Thyroid gland (tissue), 4 donors: ENCODE measurements at regions not wholly inside any gene's neighbourhood (a gene's known extent, or its start where the extent isn't known, plus 50 kb on each side); places are given as distances from the start of the nearest gene placed in this dataset.
"Not testable (repeated sequence)": the region's sequence is repeated elsewhere in the genome, so short reads cannot be mapped to it uniquely, and the experiment has no call there.

Experiments
- DNase-seq, 2 donors: peaks; one replicate each; pipeline ENCODE4 v3.0.0-alpha.2; 2019
- H3K27ac ChIP-seq, 3 donors: fragments of 200-600 bp; sonication (generic); 1 replicate in 2 of 3; 2 replicates in 1 of 3; pipeline ENCODE4 v1.5.1; 2016 to 2019; ENCODE audit warnings: mild to moderate bottlenecking in 1 of 3, moderate library complexity in 1 of 3
- H3K27me3 ChIP-seq: fragments of 200-600 bp; sonication (generic); one replicate; pipeline ENCODE4 v1.5.1; 2019
- H3K36me3 ChIP-seq, 2 donors: fragments of 200-600 bp; sonication (generic); one replicate each; pipeline ENCODE4 v1.5.1; 2016 to 2019
- H3K4me1 ChIP-seq, 2 donors: fragments of 200-600 bp; sonication (generic); one replicate each; pipeline ENCODE4 v1.5.1; 2017 to 2019
- H3K4me3 ChIP-seq, 3 donors: fragments of 200-600 bp; sonication (generic); replicated peaks in 1 of 3; 1 replicate in 2 of 3; 2 replicates in 1 of 3; pipeline ENCODE4 v1.5.1; 2016; ENCODE audit warnings: mild to moderate bottlenecking in 1 of 3
- H3K9me3 ChIP-seq: fragments of 200-600 bp; sonication (generic); one replicate; pipeline ENCODE4 v1.5.1; 2017
- WGBS, 2 donors: methylation state at CpG; one replicate each; pipeline ENCODE4 v1.1.5; 2017; 5-methylcytosine and 5-hydroxymethylcytosine counted together
- intact Hi-C: fragments of 100-400 bp; cut with DNase I; formaldehyde crosslinking; loops from one replicate; pipeline ENCODE4 v1.15.1; 2023
- TF ChIP-seq, protein P1 (sequence below), 6 experiments: fragments of 200-600 bp in 3 of 6; fragments of 450-650 bp in 3 of 6; sonication (generic) in 3 of 6; IDR thresholded peaks; one replicate each; pipeline ENCODE4 v1.5.1; 2016 to 2019; ENCODE audit warnings: antibody characterized with exemption in 6 of 6, mild to moderate bottlenecking in 2 of 6, inconsistent platforms in 1 of 6, moderate library complexity in 1 of 6

DNA sequence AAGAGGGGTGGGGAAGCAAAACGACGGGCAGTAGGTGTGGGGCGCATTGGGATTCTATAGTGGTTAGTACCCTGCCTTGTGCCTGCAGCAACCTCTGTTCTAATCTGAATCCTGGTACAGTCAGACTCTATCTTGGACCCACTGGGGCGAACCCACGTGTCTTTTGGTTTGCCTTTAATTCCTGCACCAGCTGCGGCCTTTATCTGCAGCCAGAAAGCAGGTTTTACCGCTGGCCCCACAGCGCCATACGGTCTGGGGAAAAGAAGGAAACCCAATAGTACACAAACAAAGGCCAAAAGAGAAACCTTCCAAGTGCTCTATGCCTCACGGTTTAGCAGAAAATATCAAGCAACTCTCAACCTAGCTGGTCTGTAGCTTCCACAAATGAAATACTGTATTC is 118.2 kb downstream of the PPIAL4A start:
- H3K4me3 ChIP-seq, H3K4me1 ChIP-seq, H3K9me3 ChIP-seq, intact Hi-C loops, DNase-seq, H3K27ac ChIP-seq, H3K27me3 ChIP-seq, H3K36me3 ChIP-seq: not testable (repeated sequence)
- 42 to 47% methylated on average over 7 of the region's 10 CpGs for WGBS, 2 donors

DNA sequence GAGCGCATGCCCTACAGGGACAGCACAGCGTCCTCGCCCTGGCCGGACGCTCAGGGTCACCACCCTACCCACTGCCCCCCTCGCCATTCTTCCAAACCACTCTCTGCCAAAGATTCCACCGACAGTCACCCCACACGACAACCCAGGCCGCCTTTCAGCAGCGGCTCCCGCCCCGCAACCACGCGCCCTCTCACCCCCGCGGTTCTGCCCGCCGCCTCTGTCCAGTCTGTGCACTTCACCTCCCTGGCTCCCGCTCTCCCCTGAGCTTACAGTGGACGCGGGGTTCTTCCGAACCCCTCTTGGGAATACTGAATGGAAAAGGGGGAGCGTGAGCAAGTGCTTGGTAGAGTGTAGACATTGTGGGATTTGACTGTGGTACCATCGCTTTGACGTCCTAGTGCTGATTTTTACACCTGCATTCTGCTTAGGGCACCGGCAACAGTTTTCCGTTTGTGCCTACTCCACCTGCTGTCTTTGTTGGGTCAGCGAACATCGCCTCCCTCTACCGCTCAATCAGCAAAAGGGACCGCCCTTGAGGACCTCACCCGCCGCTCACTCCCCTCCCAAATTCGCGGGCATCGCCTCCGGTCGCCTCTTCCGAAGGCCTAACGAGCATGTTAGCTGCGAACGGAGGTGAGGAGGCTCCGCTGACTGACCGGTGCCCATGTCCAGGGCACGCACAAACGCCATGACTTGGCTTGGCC is 119.1 kb downstream of the PPIAL4A start:
- H3K9me3 ChIP-seq, H3K4me1 ChIP-seq, H3K4me3 ChIP-seq, H3K27ac ChIP-seq, H3K27me3 ChIP-seq, H3K36me3 ChIP-seq, intact Hi-C loops: not testable (repeated sequence)
- TF ChIP-seq, protein P1, sequence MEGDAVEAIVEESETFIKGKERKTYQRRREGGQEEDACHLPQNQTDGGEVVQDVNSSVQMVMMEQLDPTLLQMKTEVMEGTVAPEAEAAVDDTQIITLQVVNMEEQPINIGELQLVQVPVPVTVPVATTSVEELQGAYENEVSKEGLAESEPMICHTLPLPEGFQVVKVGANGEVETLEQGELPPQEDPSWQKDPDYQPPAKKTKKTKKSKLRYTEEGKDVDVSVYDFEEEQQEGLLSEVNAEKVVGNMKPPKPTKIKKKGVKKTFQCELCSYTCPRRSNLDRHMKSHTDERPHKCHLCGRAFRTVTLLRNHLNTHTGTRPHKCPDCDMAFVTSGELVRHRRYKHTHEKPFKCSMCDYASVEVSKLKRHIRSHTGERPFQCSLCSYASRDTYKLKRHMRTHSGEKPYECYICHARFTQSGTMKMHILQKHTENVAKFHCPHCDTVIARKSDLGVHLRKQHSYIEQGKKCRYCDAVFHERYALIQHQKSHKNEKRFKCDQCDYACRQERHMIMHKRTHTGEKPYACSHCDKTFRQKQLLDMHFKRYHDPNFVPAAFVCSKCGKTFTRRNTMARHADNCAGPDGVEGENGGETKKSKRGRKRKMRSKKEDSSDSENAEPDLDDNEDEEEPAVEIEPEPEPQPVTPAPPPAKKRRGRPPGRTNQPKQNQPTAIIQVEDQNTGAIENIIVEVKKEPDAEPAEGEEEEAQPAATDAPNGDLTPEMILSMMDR (IDR thresholded peaks at IDR 0.05) = peak in 1 of 6 experiments; percentile 5
- peak; percentile 6 to 8 for DNase-seq
- WGBS, 2 donors = 28% methylated on average over 28 of the region's 46 CpGs; no CpG with 5 or more reads in 1 of the 2 donors

DNA sequence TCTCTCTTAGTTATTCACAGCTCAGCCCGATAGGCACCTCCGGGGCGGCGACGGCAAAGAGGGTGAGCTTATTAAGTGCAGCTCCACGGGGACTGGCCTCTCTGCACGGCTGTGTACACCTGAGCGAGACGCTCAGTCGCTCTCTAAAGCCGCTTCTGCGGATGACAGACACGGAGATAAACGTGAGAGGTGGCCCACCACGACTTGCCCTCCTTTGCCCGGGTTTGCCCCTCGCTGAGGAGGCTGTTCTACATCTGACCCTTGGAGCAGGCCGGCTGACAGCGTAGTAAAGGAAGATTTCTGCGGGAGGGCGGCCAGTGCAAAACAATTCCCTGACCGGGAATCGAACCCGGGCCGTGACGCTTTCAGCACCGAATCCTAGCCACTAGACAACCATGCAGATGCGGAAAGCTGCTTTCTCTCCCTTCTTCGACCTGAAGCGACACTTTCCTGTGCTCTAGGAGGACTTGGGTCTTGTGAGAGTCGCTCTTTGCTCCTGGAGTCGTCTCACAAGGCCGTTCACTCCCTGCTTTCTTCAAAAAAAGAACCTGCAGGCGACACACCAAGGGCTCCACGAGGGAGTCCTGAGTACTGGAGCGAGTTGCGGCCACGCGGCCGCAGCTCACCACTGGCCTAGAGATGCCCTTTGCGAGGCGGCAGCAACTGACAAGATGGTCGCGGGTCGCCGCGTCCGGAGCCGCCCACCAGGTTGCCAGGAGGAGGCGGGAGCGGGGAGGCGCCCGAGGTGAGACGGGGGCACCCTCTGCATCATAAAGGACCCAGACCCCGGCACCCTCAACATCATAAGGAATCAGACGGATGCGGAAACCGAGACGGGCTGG is 119.9 kb downstream of the PPIAL4A start:
- intact Hi-C loops, H3K27ac ChIP-seq, H3K27me3 ChIP-seq, H3K4me3 ChIP-seq, H3K36me3 ChIP-seq, H3K9me3 ChIP-seq, H3K4me1 ChIP-seq: not testable (repeated sequence)
- 5 to 20% methylated on average over 2 to 16 of the region's 59 CpGs for WGBS, 2 donors
- peak in 1 of 2 donors; percentile 21 for DNase-seq

DNA sequence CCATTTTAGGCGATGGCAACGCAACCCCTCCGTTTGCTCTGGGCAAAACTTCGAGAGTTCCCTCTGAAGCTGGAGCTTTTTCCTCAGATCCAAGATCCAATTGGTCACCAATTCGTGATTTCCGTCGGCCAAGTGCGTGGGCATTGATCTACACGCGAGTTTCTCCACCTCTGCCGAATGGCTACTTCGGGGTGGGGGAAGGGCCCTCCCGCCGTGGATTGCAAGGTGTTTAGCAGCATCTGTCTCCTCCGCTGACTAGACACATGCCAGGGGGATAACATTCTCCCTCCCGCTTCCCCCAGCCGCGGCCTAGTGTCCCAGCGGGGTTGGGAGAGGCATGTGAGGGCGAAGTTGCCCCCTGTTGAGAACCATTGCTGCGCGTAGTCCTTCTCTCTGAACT is 120.6 kb downstream of the PPIAL4A start:
- H3K4me1 ChIP-seq, H3K9me3 ChIP-seq, DNase-seq, H3K36me3 ChIP-seq, H3K27ac ChIP-seq, H3K4me3 ChIP-seq, H3K27me3 ChIP-seq, intact Hi-C loops: not testable (repeated sequence)
- no CpG with 5 or more reads among the region's 22 CpGs for WGBS, 2 donors

DNA sequence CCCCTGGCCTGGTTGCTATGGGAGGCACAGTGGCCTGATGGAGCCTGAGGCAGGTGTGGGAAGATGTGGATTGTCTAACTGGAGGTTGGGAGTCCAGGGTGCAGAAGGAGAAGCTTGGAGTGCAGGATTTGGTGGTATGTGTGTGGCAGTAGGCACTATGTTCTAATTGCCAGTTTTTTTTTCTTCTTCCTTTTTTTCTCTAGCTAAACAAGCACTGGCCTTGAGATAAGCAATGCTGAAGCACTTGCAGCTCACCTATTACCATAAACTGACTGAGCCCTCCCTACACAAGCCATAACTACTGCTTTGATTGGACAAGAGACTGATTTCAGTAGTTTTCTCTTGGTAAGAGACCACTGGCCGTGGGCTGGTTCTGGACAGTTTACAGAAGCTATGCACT is 123.6 kb downstream of the PPIAL4A start:
- H3K36me3 ChIP-seq, H3K27me3 ChIP-seq, H3K4me3 ChIP-seq, H3K4me1 ChIP-seq, H3K9me3 ChIP-seq, H3K27ac ChIP-seq, intact Hi-C loops: not testable (repeated sequence)
- peak in 1 of 2 donors; percentile 18 for DNase-seq
- 36 to 88% methylated on average over 1 of the region's 1 CpG for WGBS, 2 donors

DNA sequence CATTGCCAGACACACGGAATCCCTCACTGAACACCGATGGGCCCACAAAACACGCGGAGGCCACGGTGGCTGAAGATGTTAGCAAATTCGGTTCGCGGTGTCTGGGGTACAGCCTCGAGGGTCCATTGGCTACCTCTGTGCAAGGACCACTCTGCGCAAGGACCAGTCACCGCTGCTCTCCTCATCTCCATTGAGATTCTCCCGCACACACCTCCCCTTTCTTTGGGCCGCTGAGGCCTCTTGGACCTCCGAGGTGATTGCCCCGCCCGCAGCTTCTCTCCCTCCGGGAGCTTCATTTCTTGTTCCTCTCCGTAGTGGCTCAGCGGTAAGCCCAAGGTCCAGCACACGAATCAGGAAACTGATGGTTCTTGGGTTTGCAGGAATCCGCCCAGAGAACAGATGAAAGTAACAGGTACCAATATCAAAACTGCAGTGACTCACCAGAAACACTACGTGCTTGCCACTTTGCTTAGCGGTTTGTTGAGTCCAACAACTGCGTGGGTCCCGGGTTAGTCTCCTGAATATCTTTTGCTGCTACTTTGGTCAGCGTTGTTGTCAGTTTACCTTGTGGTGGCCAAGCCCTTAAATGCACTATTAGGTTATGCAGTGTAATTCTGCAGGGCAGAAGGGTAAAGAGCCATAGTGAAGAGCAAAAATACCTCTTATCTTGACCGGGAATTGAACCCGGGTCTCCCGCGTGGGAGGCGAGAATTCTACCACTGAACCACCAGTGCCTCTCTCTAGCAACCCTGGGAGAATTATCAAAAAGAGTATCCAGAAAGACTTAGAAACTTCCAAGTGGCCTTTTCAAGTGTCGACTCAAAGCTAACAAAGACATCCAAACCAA is 126.8 kb downstream of the PPIAL4A start:
- intact Hi-C loops, H3K9me3 ChIP-seq, H3K27ac ChIP-seq, H3K4me1 ChIP-seq, H3K27me3 ChIP-seq, H3K36me3 ChIP-seq, H3K4me3 ChIP-seq: not testable (repeated sequence)
- DNase-seq = peak; percentile 47 to 51
- 25 to 35% methylated on average over 13 to 18 of the region's 32 CpGs for WGBS, 2 donors

DNA sequence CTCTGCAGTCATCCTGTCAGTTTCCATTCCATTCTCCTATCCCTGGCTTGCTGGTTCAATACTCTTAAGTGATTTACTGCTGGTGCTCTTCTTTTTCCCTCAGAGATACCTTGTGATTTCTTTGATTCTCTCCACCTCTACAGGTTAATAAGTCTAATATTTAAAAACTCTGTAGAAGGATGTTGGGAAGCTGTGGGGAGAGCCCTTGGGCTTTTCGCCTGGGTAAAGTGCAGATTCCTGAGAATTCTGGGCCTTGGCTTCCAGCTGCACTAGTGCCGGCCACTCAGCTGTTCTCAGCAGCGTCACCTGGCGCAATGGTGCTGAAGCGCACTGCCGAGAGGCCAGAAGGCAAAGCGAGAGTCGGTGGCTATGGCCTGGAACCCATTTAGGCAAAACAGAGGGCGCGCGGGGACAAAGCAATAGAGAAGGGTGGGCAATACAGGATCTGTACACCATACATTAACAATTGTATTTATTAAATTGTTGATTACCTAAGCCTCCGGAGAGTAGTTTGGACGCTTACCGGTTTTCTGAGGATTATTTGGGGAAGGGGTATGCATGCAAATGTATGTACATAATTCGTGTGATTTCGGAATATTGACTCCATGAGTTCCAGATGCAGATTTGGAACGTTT is 130.3 kb downstream of the PPIAL4A start:
- H3K36me3 ChIP-seq, H3K4me3 ChIP-seq, H3K9me3 ChIP-seq, H3K27ac ChIP-seq, H3K27me3 ChIP-seq, H3K4me1 ChIP-seq, intact Hi-C loops, DNase-seq: not testable (repeated sequence)
- TF ChIP-seq, protein P1 (IDR thresholded peaks at IDR 0.05) = peak in 1 of 6 experiments; percentile 6
- WGBS, 2 donors = 49 to 51% methylated on average over 7 to 9 of the region's 17 CpGs

DNA sequence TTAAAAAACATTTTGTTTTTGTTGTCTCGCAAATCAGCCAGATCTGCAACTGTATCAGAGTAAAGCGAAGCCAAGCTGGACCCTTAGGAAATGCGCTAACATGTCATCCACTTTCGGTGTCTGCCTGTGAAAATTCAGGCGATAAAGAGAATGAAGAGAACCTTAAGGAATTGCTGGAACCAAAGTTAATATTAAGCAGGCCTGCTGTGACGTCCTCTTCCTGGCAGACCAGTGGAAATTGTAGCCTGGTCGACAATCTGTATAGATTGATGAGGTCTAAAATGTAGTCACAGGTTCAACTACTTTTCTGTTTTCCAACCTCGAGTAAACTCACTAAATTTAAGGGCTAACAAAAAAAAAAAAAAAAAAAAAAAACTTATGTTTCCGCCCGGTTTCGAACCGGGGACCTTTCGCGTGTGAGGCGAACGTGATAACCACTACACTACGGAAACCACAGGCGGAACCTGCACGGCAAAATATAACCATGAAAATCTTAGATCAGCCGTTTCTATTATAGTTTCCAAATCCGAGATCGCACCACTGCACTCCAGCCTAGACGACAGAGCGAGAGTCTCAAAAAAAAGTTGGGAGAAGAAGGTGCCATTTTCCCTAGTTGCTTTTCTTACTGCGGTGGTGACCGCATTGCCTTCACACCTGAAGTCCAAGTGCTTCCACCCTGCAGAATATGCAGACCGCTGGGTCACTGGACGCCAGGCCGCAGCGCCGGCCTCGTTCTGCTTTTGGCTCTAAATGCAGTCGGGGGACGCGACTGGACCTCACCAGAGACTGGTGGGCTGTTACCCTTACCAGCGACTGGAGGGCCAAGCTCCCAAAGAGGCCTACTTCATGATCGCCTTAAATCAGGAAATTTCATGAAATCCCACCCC is 131.0 kb downstream of the PPIAL4A start:
- H3K27ac ChIP-seq, H3K36me3 ChIP-seq, H3K9me3 ChIP-seq, H3K4me1 ChIP-seq, H3K27me3 ChIP-seq, intact Hi-C loops, H3K4me3 ChIP-seq: not testable (repeated sequence)
- 30 to 48% methylated on average over 21 to 27 of the region's 37 CpGs for WGBS, 2 donors
- peak; percentile 26 to 27 for DNase-seq

DNA sequence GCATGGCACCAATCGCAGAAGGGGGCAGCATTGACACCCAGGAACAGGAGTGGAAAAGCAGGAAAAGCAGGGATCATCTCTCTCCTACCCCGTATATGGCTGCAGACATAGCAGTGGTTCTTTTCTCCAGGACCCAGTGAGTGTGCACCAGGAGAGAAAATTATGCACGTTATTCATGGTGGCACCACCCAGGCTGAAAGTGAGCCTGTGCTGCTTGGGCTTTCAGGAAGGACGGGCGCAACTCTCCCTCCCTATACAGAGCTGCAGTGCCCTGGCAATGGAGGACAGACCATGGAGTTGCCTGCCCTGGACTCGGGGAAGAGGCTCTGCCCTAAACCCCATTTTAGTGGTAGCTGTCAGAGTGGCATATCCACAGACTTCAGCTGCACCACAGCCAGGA is 132.1 kb downstream of the PPIAL4A start:
- H3K27me3 ChIP-seq, H3K36me3 ChIP-seq, H3K27ac ChIP-seq, H3K4me3 ChIP-seq, intact Hi-C loops, DNase-seq, H3K9me3 ChIP-seq, H3K4me1 ChIP-seq: not testable (repeated sequence)
- 7 to 25% methylated on average over 1 to 2 of the region's 6 CpGs for WGBS, 2 donors
